GM18870 (cell line): ENCODE measurements at regions not wholly inside any gene's neighbourhood (a gene's known extent, or its start where the extent isn't known, plus 50 kb on each side); places are given as distances from the start of the nearest gene placed in this dataset.
"Not testable (repeated sequence)": the region's sequence is repeated elsewhere in the genome, so short reads cannot be mapped to it uniquely, and the experiment has no call there.

Experiments
- ATAC-seq: cut with Tn5 transposase; IDR thresholded peaks from one replicate; pipeline ENCODE4 v1.9.1; 2021; ENCODE audit warnings: moderate library complexity; ENCODE audit not compliant: unreplicated experiment

- ATAC-seq = no peak
Measured at GRCh38 chr5:93235761-93236160, 345.3 kb downstream of the NR2F1-AS1 start.

- no peak for ATAC-seq
Measured at GRCh38 chr5:93226202-93226735, 354.8 kb downstream of the NR2F1-AS1 start.

- no peak for ATAC-seq
Measured at GRCh38 chr5:93225748-93226147, 355.3 kb downstream of the NR2F1-AS1 start.

GRCh38 chr5:93224624-93225023 is 356.4 kb downstream of the NR2F1-AS1 start:
- ATAC-seq = no peak

GRCh38 chr5:93221773-93222172 is 359.2 kb downstream of the NR2F1-AS1 start:
- ATAC-seq = no peak

- ATAC-seq = no peak
Measured at GRCh38 chr5:93220431-93220830, 360.6 kb downstream of the NR2F1-AS1 start.

GRCh38 chr5:93219641-93220145 is 361.3 kb downstream of the NR2F1-AS1 start:
- ATAC-seq = no peak

GRCh38 chr5:93213111-93213794 is 367.8 kb downstream of the NR2F1-AS1 start:
- not testable (repeated sequence) for ATAC-seq

GRCh38 chr5:93209476-93209875 is 371.5 kb downstream of the NR2F1-AS1 start:
- ATAC-seq = no peak

- no peak for ATAC-seq
Measured at GRCh38 chr5:93208141-93208751, 372.8 kb downstream of the NR2F1-AS1 start.

- no peak for ATAC-seq
Measured at GRCh38 chr5:93206203-93206602, 374.8 kb downstream of the NR2F1-AS1 start.

- ATAC-seq = no peak
Measured at GRCh38 chr5:93201061-93201460, 380.0 kb downstream of the NR2F1-AS1 start.

GRCh38 chr5:93196986-93197385 is 384.0 kb downstream of the NR2F1-AS1 start:
- no peak for ATAC-seq

GRCh38 chr5:93193431-93194347 is 387.3 kb downstream of the NR2F1-AS1 start:
- no peak for ATAC-seq

- ATAC-seq = no peak
Measured at GRCh38 chr5:93192683-93193082, 388.3 kb downstream of the NR2F1-AS1 start.

GRCh38 chr5:93192087-93192486 is 388.9 kb downstream of the NR2F1-AS1 start:
- no peak for ATAC-seq

GRCh38 chr5:93191035-93191817 is 389.8 kb downstream of the NR2F1-AS1 start:
- ATAC-seq = no peak

- no peak for ATAC-seq
Measured at GRCh38 chr5:93189707-93190120, 391.3 kb downstream of the NR2F1-AS1 start.

- ATAC-seq = no peak
Measured at GRCh38 chr5:93188876-93189485, 392.0 kb downstream of the NR2F1-AS1 start.
